ENCODE measurements at regions not wholly inside any gene's neighbourhood (a gene's known extent, or its start where the extent isn't known, plus 50 kb on each side); places are given as distances from the start of the nearest gene placed in this dataset.

GRCh38 chr15:62873203-62873602, 169.3 kb upstream of the TPM1 start:
- H3K9me3 ChIP-seq (ENCODE audit: low read depth, low read length) = no peaks in the 10 kb centered on the region
- no peaks in the 10 kb centered on the region for H3K27me3 ChIP-seq (ENCODE audit: insufficient read depth, low read length)
- no peak overlapping the region for H3K4me3 ChIP-seq (ENCODE audit: low read length)
- no peaks in the 10 kb centered on the region for H3K4me1 ChIP-seq (ENCODE audit: insufficient read depth, low read length)

- Histone ChIP-seq H3K9me3 (ENCODE audit: low read depth, low read length) (no peaks in the 10 kb centered on the region), H3K4me1 (ENCODE audit: insufficient read depth, low read length) (no peaks in the 10 kb centered on the region), H3K27me3 (ENCODE audit: insufficient read depth, low read length) (no peaks in the 10 kb centered on the region), H3K4me3 (ENCODE audit: low read length) (no peak overlapping the region)
Observed at GRCh38 chr15:62874064-62874463, 168.5 kb upstream of the TPM1 start.

- no peaks in the 10 kb centered on the region for H3K9me3 ChIP-seq (ENCODE audit: low read depth, low read length)
- H3K4me3 ChIP-seq (ENCODE audit: low read length) = no peak overlapping the region
- H3K4me1 ChIP-seq (ENCODE audit: insufficient read depth, low read length) = no peaks in the 10 kb centered on the region
- H3K27me3 ChIP-seq (ENCODE audit: insufficient read depth, low read length) = no peaks in the 10 kb centered on the region
Observed at GRCh38 chr15:62874959-62875625, 167.5 kb upstream of the TPM1 start.

- H3K4me3 ChIP-seq (ENCODE audit: low read length) = no peak overlapping the region
- H3K27me3 ChIP-seq (ENCODE audit: insufficient read depth, low read length) = no peaks in the 10 kb centered on the region
- H3K9me3 ChIP-seq (ENCODE audit: low read depth, low read length) = no peaks in the 10 kb centered on the region
- no peaks in the 10 kb centered on the region for H3K4me1 ChIP-seq (ENCODE audit: insufficient read depth, low read length)
Observed at GRCh38 chr15:62875626-62876021, 166.9 kb upstream of the TPM1 start.

GRCh38 chr15:62877276-62877857, 165.2 kb upstream of the TPM1 start:
- Histone ChIP-seq H3K4me1 (ENCODE audit: insufficient read depth, low read length) (no peaks in the 10 kb centered on the region), H3K27me3 (ENCODE audit: insufficient read depth, low read length) (no peaks in the 10 kb centered on the region), H3K9me3 (ENCODE audit: low read depth, low read length) (no peaks in the 10 kb centered on the region), H3K4me3 (ENCODE audit: low read length) (no peak overlapping the region)

GRCh38 chr15:62878070-62878469, 164.5 kb upstream of the TPM1 start:
- H3K27me3 ChIP-seq (ENCODE audit: insufficient read depth, low read length) = no peaks in the 10 kb centered on the region
- no peak overlapping the region for H3K4me3 ChIP-seq (ENCODE audit: low read length)
- H3K4me1 ChIP-seq (ENCODE audit: insufficient read depth, low read length) = no peaks in the 10 kb centered on the region
- H3K9me3 ChIP-seq (ENCODE audit: low read depth, low read length) = no peaks in the 10 kb centered on the region

GRCh38 chr15:62879770-62880169, 162.8 kb upstream of the TPM1 start:
- H3K9me3 ChIP-seq (ENCODE audit: low read depth, low read length) = no peaks in the 10 kb centered on the region
- no peaks in the 10 kb centered on the region for H3K4me1 ChIP-seq (ENCODE audit: insufficient read depth, low read length)
- no peak overlapping the region for H3K4me3 ChIP-seq (ENCODE audit: low read length)
- no peaks in the 10 kb centered on the region for H3K27me3 ChIP-seq (ENCODE audit: insufficient read depth, low read length)

- Histone ChIP-seq H3K27me3 (ENCODE audit: insufficient read depth, low read length) (no peaks in the 10 kb centered on the region), H3K4me3 (ENCODE audit: low read length) (no peak overlapping the region), H3K4me1 (ENCODE audit: insufficient read depth, low read length) (no peaks in the 10 kb centered on the region), H3K9me3 (ENCODE audit: low read depth, low read length) (no peaks in the 10 kb centered on the region)
Observed at GRCh38 chr15:62880278-62880677, 162.3 kb upstream of the TPM1 start.

GRCh38 chr15:62881056-62881455, 161.5 kb upstream of the TPM1 start:
- no peaks in the 10 kb centered on the region for H3K4me1 ChIP-seq (ENCODE audit: insufficient read depth, low read length)
- no peaks in the 10 kb centered on the region for H3K27me3 ChIP-seq (ENCODE audit: insufficient read depth, low read length)
- H3K4me3 ChIP-seq (ENCODE audit: low read length) = no peak overlapping the region
- H3K9me3 ChIP-seq (ENCODE audit: low read depth, low read length) = no peaks in the 10 kb centered on the region

GRCh38 chr15:62883938-62884479, 158.5 kb upstream of the TPM1 start:
- H3K9me3 ChIP-seq (ENCODE audit: low read depth, low read length) = no peaks in the 10 kb centered on the region

GRCh38 chr15:62886431-62887071, 156.0 kb upstream of the TPM1 start:
- H3K27me3 ChIP-seq (ENCODE audit: insufficient read depth, low read length) = no peaks in the 10 kb centered on the region
- no peaks in the 10 kb centered on the region for H3K9me3 ChIP-seq (ENCODE audit: low read depth, low read length)
- H3K4me1 ChIP-seq (ENCODE audit: insufficient read depth, low read length) = peaks cover 5% of the 10 kb centered on the region
- H3K4me3 ChIP-seq (ENCODE audit: low read length) = no peak overlapping the region

More at GRCh38 chr15:62883938-62884479, 158.5 kb upstream of the TPM1 start:
- Histone ChIP-seq H3K27me3 (ENCODE audit: insufficient read depth, low read length) (no peaks in the 10 kb centered on the region), H3K4me1 (ENCODE audit: insufficient read depth, low read length) (peaks cover 5% of the 10 kb centered on the region), H3K4me3 (ENCODE audit: low read length) (no peak overlapping the region)

GRCh38 chr15:62887113-62887570, 155.4 kb upstream of the TPM1 start:
- Histone ChIP-seq H3K9me3 (ENCODE audit: low read depth, low read length) (no peaks in the 10 kb centered on the region), H3K27me3 (ENCODE audit: insufficient read depth, low read length) (no peaks in the 10 kb centered on the region), H3K4me3 (ENCODE audit: low read length) (no peak overlapping the region), H3K4me1 (ENCODE audit: insufficient read depth, low read length) (peaks cover 5% of the 10 kb centered on the region)

GRCh38 chr15:62888623-62889022, 153.9 kb upstream of the TPM1 start:
- H3K4me3 ChIP-seq (ENCODE audit: low read length) = no peak overlapping the region
- H3K27me3 ChIP-seq (ENCODE audit: insufficient read depth, low read length) = no peaks in the 10 kb centered on the region
- no peaks in the 10 kb centered on the region for H3K9me3 ChIP-seq (ENCODE audit: low read depth, low read length)

GRCh38 chr15:62889141-62889661, 153.3 kb upstream of the TPM1 start:
- no peaks in the 10 kb centered on the region for H3K27me3 ChIP-seq (ENCODE audit: insufficient read depth, low read length)
- no peaks in the 10 kb centered on the region for H3K9me3 ChIP-seq (ENCODE audit: low read depth, low read length)
- H3K4me3 ChIP-seq (ENCODE audit: low read length) = no peak overlapping the region
- H3K4me1 ChIP-seq (ENCODE audit: insufficient read depth, low read length) = peaks cover 5% of the 10 kb centered on the region

More at GRCh38 chr15:62888623-62889022, 153.9 kb upstream of the TPM1 start:
- peaks cover 5% of the 10 kb centered on the region for H3K4me1 ChIP-seq (ENCODE audit: insufficient read depth, low read length)

Data from mononuclear cell (primary cell).